ENCODE measurements at regions not wholly inside any gene's neighbourhood (a gene's known extent, or its start where the extent isn't known, plus 50 kb on each side); places are given as distances from the start of the nearest gene placed in this dataset.
"Not testable (repeated sequence)": the region's sequence is repeated elsewhere in the genome, so short reads cannot be mapped to it uniquely, and the experiment has no call there.

- Histone ChIP-seq H3K56ac (ENCODE audit: low read length) (no peak overlapping the region), H3K9ac (ENCODE audit: low read length) (no peak overlapping the region), H3K4me2 (ENCODE audit: low read length) (no peak overlapping the region), H3K79me2 (ENCODE audit: control insufficient read depth, insufficient read depth, low read length) (no peaks in the 10 kb centered on the region), H4K8ac (ENCODE audit: low read depth, low read length) (no peak overlapping the region), H2BK5ac (ENCODE audit: low read length) (no peak overlapping the region), H3K27ac (ENCODE audit: low read depth, low read length) (no peak overlapping the region), H3K4me3 (ENCODE audit: low read length) (no peak overlapping the region), H3K79me1 (ENCODE audit: low read length) (no peaks in the 10 kb centered on the region), H3K18ac (ENCODE audit: low read length) (no peak overlapping the region), H3K36me3 (ENCODE audit: control insufficient read depth, insufficient read depth, low read length) (no peaks in the 10 kb centered on the region), H3K4ac (ENCODE audit: low read depth, low read length) (no peak overlapping the region), H2BK15ac (replicated peaks; ENCODE audit: low read depth) (no peak overlapping the region), H2BK120ac (ENCODE audit: low read depth, low read length) (no peak overlapping the region), H3K23ac (ENCODE audit: low read length) (no peak overlapping the region), H4K5ac (ENCODE audit: low read length) (no peak overlapping the region), H3K27me3 (ENCODE audit: insufficient read depth, low read length, poor library complexity) (no peaks in the 10 kb centered on the region), H3K4me1 (ENCODE audit: control insufficient read depth, low read depth, low read length) (peaks cover 2% of the 10 kb centered on the region), H2AK5ac (ENCODE audit: low read length) (no peak overlapping the region)
- DNase-seq = no peak
- no CpG with 5 or more reads among the region's 5 CpGs for WGBS (ENCODE audit: extremely low coverage, insufficient coverage, low lambda C conversion rate)
Measured at GRCh38 chr3:71944482-71945065, 159.6 kb upstream of the PROK2 start.

- Histone ChIP-seq H2AK5ac (ENCODE audit: low read length) (no peak overlapping the region), H3K4me3 (ENCODE audit: low read length) (no peak overlapping the region), H3K4me2 (ENCODE audit: low read length) (no peak overlapping the region), H3K27me3 (ENCODE audit: insufficient read depth, low read length, poor library complexity) (no peaks in the 10 kb centered on the region), H3K56ac (ENCODE audit: low read length) (no peak overlapping the region), H2BK120ac (ENCODE audit: low read depth, low read length) (no peak overlapping the region), H2BK15ac (replicated peaks; ENCODE audit: low read depth) (no peak overlapping the region), H4K8ac (ENCODE audit: low read depth, low read length) (no peak overlapping the region), H3K23ac (ENCODE audit: low read length) (no peak overlapping the region), H3K4me1 (ENCODE audit: control insufficient read depth, low read depth, low read length) (peaks cover 2% of the 10 kb centered on the region), H3K27ac (ENCODE audit: low read depth, low read length) (no peak overlapping the region), H3K36me3 (ENCODE audit: control insufficient read depth, insufficient read depth, low read length) (no peaks in the 10 kb centered on the region), H3K79me2 (ENCODE audit: control insufficient read depth, insufficient read depth, low read length) (no peaks in the 10 kb centered on the region), H3K18ac (ENCODE audit: low read length) (no peak overlapping the region), H3K9ac (ENCODE audit: low read length) (no peak overlapping the region), H3K4ac (ENCODE audit: low read depth, low read length) (no peak overlapping the region), H4K5ac (ENCODE audit: low read length) (no peak overlapping the region), H3K79me1 (ENCODE audit: low read length) (no peaks in the 10 kb centered on the region), H2BK5ac (ENCODE audit: low read length) (no peak overlapping the region)
- DNase-seq = peak; percentile 34
- no CpG with 5 or more reads among the region's 9 CpGs for WGBS (ENCODE audit: extremely low coverage, insufficient coverage, low lambda C conversion rate)
Measured at GRCh38 chr3:71942432-71943187, 157.7 kb upstream of the PROK2 start.

GRCh38 chr3:71940486-71940885 lies 155.5 kb upstream of the PROK2 start:
- H3K36me3 ChIP-seq (ENCODE audit: control insufficient read depth, insufficient read depth, low read length) = no peaks in the 10 kb centered on the region
- peaks cover 2% of the 10 kb centered on the region for H3K4me1 ChIP-seq (ENCODE audit: control insufficient read depth, low read depth, low read length)
- no peaks in the 10 kb centered on the region for H3K79me2 ChIP-seq (ENCODE audit: control insufficient read depth, insufficient read depth, low read length)
- no peak overlapping the region for H2BK120ac ChIP-seq (ENCODE audit: low read depth, low read length)
- no peak overlapping the region for H2BK5ac ChIP-seq (ENCODE audit: low read length)
- H4K5ac ChIP-seq (ENCODE audit: low read length) = no peak overlapping the region
- no peak overlapping the region for H3K23ac ChIP-seq (ENCODE audit: low read length)
- H2AK5ac ChIP-seq (ENCODE audit: low read length) = no peak overlapping the region
- no CpG with 5 or more reads among the region's 1 CpG for WGBS (ENCODE audit: extremely low coverage, insufficient coverage, low lambda C conversion rate)
- H3K4me2 ChIP-seq (ENCODE audit: low read length) = no peak overlapping the region
- H3K4ac ChIP-seq (ENCODE audit: low read depth, low read length) = no peak overlapping the region
- DNase-seq = no peak
- no peaks in the 10 kb centered on the region for H3K27me3 ChIP-seq (ENCODE audit: insufficient read depth, low read length, poor library complexity)
- no peak overlapping the region for H3K18ac ChIP-seq (ENCODE audit: low read length)
- no peak overlapping the region for H3K4me3 ChIP-seq (ENCODE audit: low read length)
- H3K9ac ChIP-seq (ENCODE audit: low read length) = no peak overlapping the region
- no peaks in the 10 kb centered on the region for H3K79me1 ChIP-seq (ENCODE audit: low read length)
- H3K56ac ChIP-seq (ENCODE audit: low read length) = no peak overlapping the region
- H3K27ac ChIP-seq (ENCODE audit: low read depth, low read length) = no peak overlapping the region
- H2BK15ac ChIP-seq (replicated peaks; ENCODE audit: low read depth) = no peak overlapping the region
- no peak overlapping the region for H4K8ac ChIP-seq (ENCODE audit: low read depth, low read length)

- not testable (repeated sequence) for H3K56ac ChIP-seq (ENCODE audit: low read length); H3K27me3 ChIP-seq (ENCODE audit: insufficient read depth, low read length, poor library complexity); H3K79me1 ChIP-seq (ENCODE audit: low read length); H2AK5ac ChIP-seq (ENCODE audit: low read length); H4K5ac ChIP-seq (ENCODE audit: low read length); H3K27ac ChIP-seq (ENCODE audit: low read depth, low read length); DNase-seq; H3K4me3 ChIP-seq (ENCODE audit: low read length); H3K36me3 ChIP-seq (ENCODE audit: control insufficient read depth, insufficient read depth, low read length); H3K4ac ChIP-seq (ENCODE audit: low read depth, low read length); H2BK120ac ChIP-seq (ENCODE audit: low read depth, low read length); H3K23ac ChIP-seq (ENCODE audit: low read length); H2BK5ac ChIP-seq (ENCODE audit: low read length); H3K4me2 ChIP-seq (ENCODE audit: low read length); H4K8ac ChIP-seq (ENCODE audit: low read depth, low read length); H3K79me2 ChIP-seq (ENCODE audit: control insufficient read depth, insufficient read depth, low read length); H3K9ac ChIP-seq (ENCODE audit: low read length); H3K4me1 ChIP-seq (ENCODE audit: control insufficient read depth, low read depth, low read length); H3K18ac ChIP-seq (ENCODE audit: low read length); H2BK15ac ChIP-seq (replicated peaks; ENCODE audit: low read depth)
- no CpG with 5 or more reads among the region's 3 CpGs for WGBS (ENCODE audit: extremely low coverage, insufficient coverage, low lambda C conversion rate)
Measured at GRCh38 chr3:71938081-71938480, 153.1 kb upstream of the PROK2 start.

GRCh38 chr3:71936681-71937080 lies 151.7 kb upstream of the PROK2 start:
- Histone ChIP-seq H3K27ac (ENCODE audit: low read depth, low read length) (no peak overlapping the region), H2BK120ac (ENCODE audit: low read depth, low read length) (no peak overlapping the region), H3K23ac (ENCODE audit: low read length) (no peak overlapping the region), H3K36me3 (ENCODE audit: control insufficient read depth, insufficient read depth, low read length) (no peaks in the 10 kb centered on the region), H2BK15ac (replicated peaks; ENCODE audit: low read depth) (no peak overlapping the region), H3K9ac (ENCODE audit: low read length) (no peak overlapping the region), H4K5ac (ENCODE audit: low read length) (no peak overlapping the region), H3K27me3 (ENCODE audit: insufficient read depth, low read length, poor library complexity) (no peaks in the 10 kb centered on the region), H3K4me1 (ENCODE audit: control insufficient read depth, low read depth, low read length) (no peaks in the 10 kb centered on the region), H3K4me3 (ENCODE audit: low read length) (no peak overlapping the region), H2AK5ac (ENCODE audit: low read length) (no peak overlapping the region), H3K18ac (ENCODE audit: low read length) (no peak overlapping the region), H3K4ac (ENCODE audit: low read depth, low read length) (no peak overlapping the region), H2BK5ac (ENCODE audit: low read length) (no peak overlapping the region), H3K79me2 (ENCODE audit: control insufficient read depth, insufficient read depth, low read length) (no peaks in the 10 kb centered on the region), H3K4me2 (ENCODE audit: low read length) (no peak overlapping the region), H3K56ac (ENCODE audit: low read length) (no peak overlapping the region), H4K8ac (ENCODE audit: low read depth, low read length) (no peak overlapping the region), H3K79me1 (ENCODE audit: low read length) (no peaks in the 10 kb centered on the region)
- no CpG with 5 or more reads among the region's 8 CpGs for WGBS (ENCODE audit: extremely low coverage, insufficient coverage, low lambda C conversion rate)
- DNase-seq = no peak

Measured in mesendoderm (in vitro differentiated cells).